Stromal cell of bone marrow (primary cell): ENCODE measurements at regions not wholly inside any gene's neighbourhood (a gene's known extent, or its start where the extent isn't known, plus 50 kb on each side); places are given as distances from the start of the nearest gene placed in this dataset.

Source experiments
- DNase-seq: peaks from one replicate; pipeline ENCODE4 v3.0.0-alpha.2; 2012; ENCODE audit warnings: low read depth

- DNase-seq, result peak; percentile 97
These were observed 50.2 kb upstream of the CTAGE1 start for GRCh38 chr18:22467760-22468553.

- DNase-seq, result no peak
These were observed 50.8 kb upstream of the CTAGE1 start for GRCh38 chr18:22468554-22468891.

GRCh38 chr18:22469061-22469734, 51.5 kb upstream of the CTAGE1 start:
- DNase-seq, result no peak

GRCh38 chr18:22469926-22470247, 52.2 kb upstream of the CTAGE1 start:
- no peak for DNase-seq

GRCh38 chr18:22470248-22471235, 52.8 kb upstream of the CTAGE1 start:
- DNase-seq, result no peak

- DNase-seq, result peak; percentile 56
These were observed 53.9 kb upstream of the CTAGE1 start for GRCh38 chr18:22471546-22472131.

GRCh38 chr18:22473366-22473765, 55.7 kb upstream of the CTAGE1 start:
- DNase-seq, result no peak

- DNase-seq, result no peak
These were observed 57.8 kb upstream of the CTAGE1 start for GRCh38 chr18:22475426-22476100.

- DNase-seq, result no peak
These were observed 59.5 kb upstream of the CTAGE1 start for GRCh38 chr18:22477222-22477621.

GRCh38 chr18:22482948-22483347, 65.2 kb upstream of the CTAGE1 start:
- DNase-seq, result no peak

GRCh38 chr18:22483407-22483806, 65.7 kb upstream of the CTAGE1 start:
- no peak for DNase-seq

- no peak for DNase-seq
These were observed 66.8 kb upstream of the CTAGE1 start for GRCh38 chr18:22484471-22484870.

GRCh38 chr18:22485808-22486244, 68.1 kb upstream of the CTAGE1 start:
- DNase-seq, result no peak

GRCh38 chr18:22486667-22487066, 69.0 kb upstream of the CTAGE1 start:
- no peak for DNase-seq

- no peak for DNase-seq
These were observed 70.8 kb upstream of the CTAGE1 start for GRCh38 chr18:22488554-22488953.

GRCh38 chr18:22489704-22490103, 72.0 kb upstream of the CTAGE1 start:
- DNase-seq, result no peak

- DNase-seq, result no peak
These were observed 72.7 kb upstream of the CTAGE1 start for GRCh38 chr18:22490429-22490846.

- no peak for DNase-seq
These were observed 75.5 kb upstream of the CTAGE1 start for GRCh38 chr18:22493255-22493654.

GRCh38 chr18:22493940-22494339, 76.2 kb upstream of the CTAGE1 start:
- no peak for DNase-seq

- peak; percentile 52 for DNase-seq
These were observed 77.1 kb upstream of the CTAGE1 start for GRCh38 chr18:22494771-22495170.

- no peak for DNase-seq
These were observed 81.7 kb upstream of the CTAGE1 start for GRCh38 chr18:22499421-22499820.

GRCh38 chr18:22503803-22504202, 86.1 kb upstream of the CTAGE1 start:
- DNase-seq, result peak; percentile 12
